Thyroid gland (tissue), 4 donors: ENCODE measurements at regions not wholly inside any gene's neighbourhood (a gene's known extent, or its start where the extent isn't known, plus 50 kb on each side); places are given as distances from the start of the nearest gene placed in this dataset.

Experiments
- POLR2A ChIP-seq, 2 donors: fragments of 450-650 bp; IDR thresholded peaks; one replicate each; pipeline ENCODE4 v1.6.1; 2017; ENCODE audit warnings: antibody characterized with exemption in 2 of 2, mild to moderate bottlenecking in 2 of 2, moderate library complexity in 1 of 2
- TF ChIP-seq, protein P1 (sequence below), 6 experiments: fragments of 200-600 bp in 3 of 6; fragments of 450-650 bp in 3 of 6; sonication (generic) in 3 of 6; IDR thresholded peaks; one replicate each; pipeline ENCODE4 v1.5.1; 2016 to 2019; ENCODE audit warnings: antibody characterized with exemption in 6 of 6, mild to moderate bottlenecking in 2 of 6, inconsistent platforms in 1 of 6, moderate library complexity in 1 of 6

DNA sequence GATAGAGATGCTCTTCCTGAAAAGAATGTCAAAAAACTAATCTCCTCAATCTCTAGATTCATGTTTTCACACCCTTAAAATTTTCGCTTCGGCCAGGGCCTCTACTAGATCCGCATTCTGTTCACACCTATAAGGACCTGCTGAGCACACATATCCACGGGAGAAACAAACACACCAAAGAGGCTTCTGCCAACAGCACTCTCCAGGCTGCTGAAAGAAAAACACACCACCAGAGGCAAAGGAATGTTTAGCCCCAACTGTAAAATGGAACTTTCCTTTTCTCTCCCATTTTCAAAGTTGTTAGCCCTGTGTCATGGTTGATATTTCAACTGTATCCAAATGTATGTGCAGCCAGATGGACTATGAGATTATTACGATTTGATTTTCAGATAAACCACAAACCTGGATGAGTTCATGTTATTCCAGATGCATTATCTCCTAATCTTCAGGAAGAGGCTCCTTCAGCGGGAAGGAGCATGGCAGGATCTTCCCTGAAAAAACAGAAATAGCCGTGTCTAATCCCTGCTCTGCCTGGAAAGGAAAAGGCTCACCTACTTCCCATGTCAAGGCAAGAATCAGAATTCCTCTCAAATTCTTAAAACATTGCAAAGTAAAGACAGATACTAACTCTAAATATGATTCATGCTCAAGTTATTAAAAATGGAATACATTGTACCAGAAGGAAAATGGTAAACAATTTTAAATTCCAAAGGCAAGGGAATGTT is 442.7 kb upstream of the NR2F2 start:
- TF ChIP-seq, protein P1, sequence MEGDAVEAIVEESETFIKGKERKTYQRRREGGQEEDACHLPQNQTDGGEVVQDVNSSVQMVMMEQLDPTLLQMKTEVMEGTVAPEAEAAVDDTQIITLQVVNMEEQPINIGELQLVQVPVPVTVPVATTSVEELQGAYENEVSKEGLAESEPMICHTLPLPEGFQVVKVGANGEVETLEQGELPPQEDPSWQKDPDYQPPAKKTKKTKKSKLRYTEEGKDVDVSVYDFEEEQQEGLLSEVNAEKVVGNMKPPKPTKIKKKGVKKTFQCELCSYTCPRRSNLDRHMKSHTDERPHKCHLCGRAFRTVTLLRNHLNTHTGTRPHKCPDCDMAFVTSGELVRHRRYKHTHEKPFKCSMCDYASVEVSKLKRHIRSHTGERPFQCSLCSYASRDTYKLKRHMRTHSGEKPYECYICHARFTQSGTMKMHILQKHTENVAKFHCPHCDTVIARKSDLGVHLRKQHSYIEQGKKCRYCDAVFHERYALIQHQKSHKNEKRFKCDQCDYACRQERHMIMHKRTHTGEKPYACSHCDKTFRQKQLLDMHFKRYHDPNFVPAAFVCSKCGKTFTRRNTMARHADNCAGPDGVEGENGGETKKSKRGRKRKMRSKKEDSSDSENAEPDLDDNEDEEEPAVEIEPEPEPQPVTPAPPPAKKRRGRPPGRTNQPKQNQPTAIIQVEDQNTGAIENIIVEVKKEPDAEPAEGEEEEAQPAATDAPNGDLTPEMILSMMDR (IDR thresholded peaks at IDR 0.05): no peak
- TF ChIP-seq POLR2A (IDR thresholded peaks at IDR 0.05): no peak
